Occipital lobe (tissue), 1 donor: ENCODE measurements at regions not wholly inside any gene's neighbourhood (a gene's known extent, or its start where the extent isn't known, plus 50 kb on each side); places are given as distances from the start of the nearest gene placed in this dataset.
A peak's percentile ranks its signal among the peaks of the same experiment; 100 is the strongest.

Source experiments
- DNase-seq: peaks from one replicate; lab custom pipeline; 2025; lab: John Stamatoyannopoulos, UW

DNA sequence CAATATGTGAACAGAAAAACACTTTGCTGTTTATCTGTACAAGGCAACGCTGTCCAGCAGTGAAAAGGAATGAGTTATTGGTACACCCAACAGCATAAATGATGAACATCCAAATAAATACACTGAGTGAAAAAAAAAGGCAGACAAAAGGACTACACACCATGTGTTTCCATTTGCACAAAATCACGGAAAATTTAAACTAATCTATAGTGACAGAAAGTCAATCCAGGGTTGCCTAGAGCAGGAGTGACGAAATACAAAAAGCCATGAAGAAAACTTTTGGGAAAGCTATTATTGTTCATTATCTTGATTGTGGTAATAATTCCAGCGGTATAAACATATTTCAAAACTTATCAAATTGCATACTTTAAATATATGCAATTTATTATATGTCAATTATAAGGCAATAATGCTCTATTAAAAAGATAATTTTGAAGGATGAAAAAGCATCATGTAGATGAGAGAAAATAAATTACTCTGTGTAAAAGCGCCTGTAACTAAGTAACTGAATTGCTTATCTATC lies 578.0 kb upstream of the TMEM132C start:
- no peak for DNase-seq

DNA sequence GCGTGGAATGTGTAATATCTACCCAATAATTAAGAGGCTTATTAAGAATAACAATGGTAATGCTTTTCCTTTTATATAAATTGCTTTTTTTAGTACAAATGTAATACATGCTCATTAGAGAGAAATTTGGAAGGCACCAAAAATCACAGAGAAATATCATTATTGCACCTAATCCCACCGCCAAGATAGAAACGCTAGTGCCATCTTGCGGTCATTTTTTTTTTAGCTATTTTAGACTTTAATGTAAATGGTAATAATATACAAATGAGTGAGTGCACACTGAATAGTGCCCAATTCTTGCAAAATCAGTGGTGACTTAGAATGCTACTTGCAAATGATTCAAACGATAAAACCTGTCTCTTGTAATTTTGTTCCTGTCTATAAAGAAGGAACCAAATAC lies 576.8 kb upstream of the TMEM132C start:
- DNase-seq, result no peak

- DNase-seq, result no peak
These were observed 570.0 kb upstream of the TMEM132C start for GRCh38 chr12:127696963-127697362.

DNA sequence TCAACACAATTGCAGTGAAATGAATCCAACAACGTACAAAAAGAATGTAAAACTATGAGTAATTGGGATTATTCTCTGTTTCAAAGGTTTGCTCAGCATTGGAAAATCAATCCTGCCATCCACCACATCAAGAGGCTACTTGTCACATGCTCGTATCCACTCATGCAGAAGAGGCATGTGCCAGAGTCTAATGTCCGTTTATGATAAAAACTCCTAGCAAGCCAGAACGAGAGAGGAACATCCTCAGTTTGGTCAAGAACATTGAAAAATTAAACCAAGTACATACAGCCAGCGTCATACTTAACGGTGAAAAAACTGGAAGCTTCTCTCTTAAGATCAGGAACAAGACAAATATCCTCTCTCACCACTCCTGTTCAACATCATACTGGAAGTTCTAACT lies 563.9 kb upstream of the TMEM132C start:
- DNase-seq, result no peak

DNA sequence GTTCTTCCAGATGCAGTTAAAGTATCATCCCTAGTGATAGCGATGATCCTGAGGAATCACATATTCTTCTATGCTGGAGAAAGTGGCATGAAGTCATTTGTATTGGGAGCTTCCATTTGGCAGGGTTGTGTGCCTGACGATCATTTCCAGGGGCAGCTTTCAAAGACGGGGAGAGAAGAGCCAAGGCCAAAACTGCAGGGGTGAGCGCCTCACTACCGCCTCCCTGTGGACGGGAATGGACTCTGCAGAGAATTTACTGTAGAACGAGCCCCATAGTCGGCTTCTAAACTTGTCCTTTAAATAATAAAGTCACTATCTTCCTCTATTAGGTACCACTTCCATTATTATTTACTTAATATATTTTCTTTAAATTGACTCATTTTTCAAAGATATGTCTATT lies 555.9 kb upstream of the TMEM132C start:
- DNase-seq, result no peak

DNA sequence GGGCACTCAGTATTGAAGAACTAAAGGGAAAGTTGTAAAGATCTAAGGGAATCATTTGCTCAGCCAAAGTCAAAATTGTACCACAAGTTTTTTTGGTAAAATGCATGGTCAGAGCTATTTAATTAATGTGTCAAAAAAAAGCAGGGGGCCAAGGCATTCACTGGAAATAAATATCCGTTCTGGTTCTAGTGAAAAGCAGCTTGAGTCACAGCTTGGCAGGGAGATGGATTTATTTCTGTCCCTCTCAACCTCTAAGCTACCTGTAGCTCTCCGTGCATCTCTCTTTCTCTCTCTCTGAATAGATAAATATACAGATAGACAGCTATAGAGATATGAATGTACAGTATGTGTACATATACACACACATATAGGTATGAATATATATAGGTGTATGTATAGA lies 554.4 kb upstream of the TMEM132C start:
- DNase-seq, result no peak

DNA sequence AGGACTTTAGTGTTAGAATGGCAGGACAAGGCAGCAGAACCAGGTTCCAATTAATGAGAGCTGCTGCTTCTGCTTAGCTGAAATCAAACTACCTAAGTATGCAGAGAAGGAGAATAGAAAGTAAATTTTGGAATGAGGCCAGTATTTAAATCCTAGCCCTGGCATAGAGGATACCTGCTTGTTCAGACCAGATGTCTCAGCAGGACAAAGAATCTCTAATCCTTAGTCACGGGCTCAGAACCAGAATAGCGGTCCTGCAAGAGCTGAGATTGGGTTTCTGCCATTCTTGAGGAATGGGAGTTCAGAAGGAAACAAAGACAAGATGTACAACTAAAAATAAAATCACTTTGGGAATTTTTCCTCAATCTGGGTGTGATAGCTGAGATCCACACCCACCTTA lies 550.8 kb upstream of the TMEM132C start:
- DNase-seq, result no peak

GRCh38 chr12:127717278-127717677 lies 549.7 kb upstream of the TMEM132C start:
- DNase-seq, result no peak

DNA sequence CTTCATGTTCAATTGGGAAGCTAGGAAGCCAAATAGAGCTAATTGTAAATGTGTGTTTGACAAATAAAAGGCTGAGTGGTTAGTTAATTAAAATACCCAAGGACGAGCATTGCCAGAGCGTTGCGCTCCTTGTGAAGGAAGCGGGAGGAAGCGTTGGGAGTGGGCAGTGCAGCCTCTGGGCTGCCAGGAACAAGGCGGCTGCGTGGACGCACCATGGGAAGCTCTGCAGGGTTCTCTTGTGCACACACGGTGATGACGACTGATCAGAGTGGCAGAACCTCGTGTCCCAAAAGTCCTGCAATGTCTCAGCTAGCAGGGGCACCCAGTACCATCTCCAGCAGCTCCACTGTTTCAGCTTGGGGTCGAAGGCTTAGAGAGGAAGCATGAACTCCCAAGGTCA lies 546.6 kb upstream of the TMEM132C start:
- no peak for DNase-seq

- no peak for DNase-seq
These were observed 544.4 kb upstream of the TMEM132C start for GRCh38 chr12:127722611-127723010.

DNA sequence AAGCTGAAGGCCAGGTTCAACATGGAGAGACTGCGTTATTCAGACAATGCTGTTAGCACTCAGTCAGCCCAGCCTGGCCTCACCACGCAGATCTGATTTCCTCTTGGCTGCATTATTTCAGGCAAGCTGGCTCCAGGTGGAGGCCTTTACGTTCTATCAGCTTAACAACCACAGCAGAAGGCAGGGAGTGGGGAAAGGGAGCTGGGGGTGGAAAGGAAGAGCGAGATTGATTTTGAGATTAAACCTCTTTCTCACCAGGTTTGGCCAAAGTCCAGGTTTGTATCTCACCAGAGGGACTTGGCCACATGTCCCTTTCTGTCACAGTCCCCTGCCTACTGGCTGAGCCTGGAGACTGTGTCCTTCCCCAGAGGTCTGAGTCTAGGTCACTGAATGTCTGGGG lies 543.7 kb upstream of the TMEM132C start:
- no peak for DNase-seq

DNA sequence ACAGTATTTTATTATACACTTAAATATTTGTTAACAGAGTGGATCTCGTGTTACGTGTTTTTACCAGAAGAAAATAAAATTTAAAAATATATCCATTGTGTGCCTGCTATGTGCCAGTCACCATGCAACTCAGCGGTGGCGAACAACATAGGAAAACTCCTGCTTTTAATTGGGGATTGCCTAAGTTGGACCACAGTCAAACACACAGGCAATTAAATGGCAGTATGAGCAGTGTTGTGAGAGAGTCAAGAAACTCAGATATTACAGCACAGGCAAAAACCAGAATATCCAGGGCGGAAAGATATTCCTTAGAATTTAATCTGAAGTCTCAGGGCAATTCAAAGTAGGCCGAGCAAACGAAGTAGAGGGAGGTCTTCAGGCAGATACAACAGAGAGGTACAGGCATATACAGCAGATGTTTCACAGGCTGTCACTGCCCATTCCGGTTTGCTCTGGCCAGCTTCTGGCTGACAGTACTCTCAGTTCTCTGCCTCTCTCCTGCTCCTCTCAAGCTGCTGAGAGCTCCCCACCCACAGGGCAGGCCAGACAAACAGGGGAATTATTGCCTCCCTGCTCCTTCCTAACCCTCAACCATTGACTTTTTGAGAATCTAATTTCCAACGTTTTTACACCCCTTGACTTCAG lies 540.2 kb upstream of the TMEM132C start:
- DNase-seq, result no peak

GRCh38 chr12:127728285-127728684 lies 538.7 kb upstream of the TMEM132C start:
- DNase-seq, result no peak

GRCh38 chr12:127728729-127729128 lies 538.2 kb upstream of the TMEM132C start:
- DNase-seq, result no peak

DNA sequence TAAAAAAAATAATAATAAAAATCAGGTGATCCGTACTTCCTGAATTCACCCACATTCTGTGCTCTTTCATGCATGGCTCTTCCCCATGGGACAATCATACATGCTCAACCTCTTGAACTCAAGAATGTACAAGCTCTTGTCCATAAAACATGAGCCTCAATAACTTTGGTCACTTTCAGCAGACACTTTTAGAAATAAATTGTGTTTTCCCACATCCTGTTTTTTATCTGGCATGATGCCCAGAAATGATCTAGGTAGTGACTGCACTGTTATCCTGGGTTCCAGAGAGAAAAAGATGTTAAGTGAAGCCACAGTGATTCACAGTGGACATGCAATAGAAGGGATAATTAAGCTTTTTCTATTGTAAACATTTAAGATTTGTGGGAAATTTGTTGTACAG lies 537.6 kb upstream of the TMEM132C start:
- DNase-seq, result no peak

GRCh38 chr12:127731657-127732056 lies 535.3 kb upstream of the TMEM132C start:
- no peak for DNase-seq

GRCh38 chr12:127742231-127742630 lies 524.7 kb upstream of the TMEM132C start:
- no peak for DNase-seq

GRCh38 chr12:127745469-127746212 lies 521.3 kb upstream of the TMEM132C start:
- no peak for DNase-seq

GRCh38 chr12:127749416-127749815 lies 517.6 kb upstream of the TMEM132C start:
- no peak for DNase-seq

- DNase-seq, result peak; percentile 52
These were observed 516.7 kb upstream of the TMEM132C start for GRCh38 chr12:127750076-127750840.

GRCh38 chr12:127752802-127753201 lies 514.2 kb upstream of the TMEM132C start:
- no peak for DNase-seq

- DNase-seq, result no peak
These were observed 506.6 kb upstream of the TMEM132C start for GRCh38 chr12:127760357-127760756.
